ENCODE measurements at regions not wholly inside any gene's neighbourhood (a gene's known extent, or its start where the extent isn't known, plus 50 kb on each side); places are given as distances from the start of the nearest gene placed in this dataset.
"Not testable (repeated sequence)": the region's sequence is repeated elsewhere in the genome, so short reads cannot be mapped to it uniquely, and the experiment has no call there.

DNA sequence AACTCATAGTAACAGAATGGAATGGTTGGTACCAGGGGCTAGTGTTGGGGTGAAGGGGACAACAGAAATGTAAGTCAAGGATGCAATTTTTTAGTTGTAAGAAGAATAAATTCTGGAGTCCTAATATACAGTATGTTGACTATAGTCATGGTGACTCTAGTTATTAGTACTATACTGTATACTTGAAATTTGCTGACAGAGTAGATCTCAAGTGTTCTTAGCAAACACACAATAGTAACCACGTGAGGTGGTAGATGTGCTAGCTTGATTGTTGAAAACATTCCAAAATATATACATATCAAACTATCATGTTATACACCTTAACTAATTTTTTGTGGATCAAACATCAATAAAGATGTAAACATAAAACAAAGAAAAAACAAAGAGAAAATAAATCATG, 1345.1 kb upstream of the PCDH20 start:
- intact Hi-C loops (cut with micrococcal nuclease) = no loop called here

DNA sequence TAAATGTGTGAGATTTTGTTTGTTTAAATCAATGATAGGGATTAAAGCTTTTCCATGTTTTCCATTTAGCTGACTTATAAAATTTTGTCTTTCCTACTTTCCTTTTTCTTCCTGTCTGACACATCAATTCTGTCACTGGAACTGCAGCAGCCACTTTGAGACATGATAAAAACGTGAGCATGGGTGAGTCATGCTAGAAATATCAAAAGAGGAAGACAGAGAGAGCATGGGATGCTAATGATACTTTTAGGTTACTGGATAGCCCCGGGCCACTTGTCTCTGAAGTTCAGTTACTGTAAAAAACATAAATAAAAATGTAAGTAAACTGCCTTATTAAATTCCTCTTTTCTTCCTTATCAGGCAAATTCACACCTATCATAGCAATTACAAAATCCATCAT, 1332.0 kb upstream of the PCDH20 start:
- intact Hi-C loops (cut with micrococcal nuclease) = no loop called here

DNA sequence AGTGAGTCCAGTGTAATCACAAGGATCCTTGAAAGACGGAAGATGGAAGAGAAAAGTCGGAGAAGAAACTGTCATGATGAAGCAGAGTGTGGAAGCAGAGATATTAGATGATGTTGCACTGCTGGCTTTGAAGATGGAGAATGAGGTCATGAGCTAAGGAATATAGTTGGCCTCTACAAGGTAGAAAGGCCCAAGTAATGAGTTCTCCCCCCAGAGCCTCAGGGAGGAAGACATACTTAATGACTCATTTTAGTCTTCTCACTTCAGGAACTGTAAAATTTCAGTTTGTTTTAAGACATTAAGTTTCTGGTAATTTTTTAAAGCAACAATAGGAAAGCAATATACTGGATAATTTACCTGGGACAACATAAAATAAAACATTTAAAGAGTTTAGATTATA, 1331.5 kb upstream of the PCDH20 start:
- intact Hi-C loops (cut with micrococcal nuclease) = no loop called here

DNA sequence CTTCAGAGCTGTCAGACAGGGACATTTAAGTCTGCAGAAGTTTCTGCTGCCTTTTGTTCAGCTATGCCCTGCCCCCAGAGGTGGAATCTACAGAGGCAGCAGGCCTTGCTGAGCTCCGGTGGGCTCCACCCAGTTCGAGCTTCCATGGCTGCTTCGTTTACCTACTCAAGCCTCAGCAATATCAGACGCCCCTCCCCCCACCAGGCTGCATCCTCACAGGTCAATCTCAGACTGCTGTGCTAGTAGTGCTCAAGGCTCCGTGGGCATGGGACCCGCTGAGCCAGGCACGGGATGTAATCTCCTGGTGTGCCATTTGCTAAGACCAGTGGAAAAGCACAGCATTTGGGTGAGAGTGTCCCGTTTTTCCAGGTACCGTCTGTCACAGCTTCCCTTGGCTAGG, 1314.1 kb upstream of the PCDH20 start:
- intact Hi-C loops (cut with micrococcal nuclease) = not testable (repeated sequence)

DNA sequence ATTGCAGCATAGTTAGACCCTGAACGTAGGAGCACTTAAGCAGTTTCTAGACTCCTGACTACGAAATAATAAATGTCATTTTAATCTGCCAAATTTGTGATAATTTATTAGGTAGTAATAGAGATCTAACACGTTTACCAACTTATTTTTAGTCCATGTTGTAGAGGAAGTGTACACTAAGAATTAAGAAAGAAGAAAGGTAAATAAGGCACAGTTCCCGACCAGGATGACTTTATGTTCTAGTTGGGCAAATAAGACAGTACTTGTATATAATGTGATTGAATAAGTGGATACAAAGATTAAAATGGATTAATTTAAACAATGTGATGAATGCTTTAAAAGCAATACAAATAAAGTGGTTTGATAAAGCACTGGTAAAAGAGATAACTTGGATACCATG, 1306.2 kb upstream of the PCDH20 start:
- intact Hi-C loops (cut with micrococcal nuclease) = no loop called here

DNA sequence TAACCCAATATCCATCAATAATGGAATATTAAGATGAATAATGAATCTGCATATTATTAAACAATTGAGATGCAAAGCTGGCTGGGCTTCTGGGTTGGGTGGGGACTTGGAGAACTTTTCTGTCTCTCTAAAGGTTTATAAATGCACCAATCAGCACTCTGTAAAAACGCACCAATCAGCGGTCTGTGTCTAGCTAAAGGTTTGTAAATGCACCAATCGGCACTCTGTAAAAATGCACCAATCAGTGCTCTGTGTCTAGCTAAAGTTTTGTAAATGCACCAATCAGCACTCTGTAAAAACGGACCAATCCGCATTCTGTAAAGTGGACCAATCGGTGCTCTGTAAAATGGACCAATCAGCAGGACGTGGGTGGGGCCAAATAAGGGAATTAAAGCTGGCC, 1296.3 kb upstream of the PCDH20 start:
- intact Hi-C loops (cut with micrococcal nuclease) = not testable (repeated sequence)

DNA sequence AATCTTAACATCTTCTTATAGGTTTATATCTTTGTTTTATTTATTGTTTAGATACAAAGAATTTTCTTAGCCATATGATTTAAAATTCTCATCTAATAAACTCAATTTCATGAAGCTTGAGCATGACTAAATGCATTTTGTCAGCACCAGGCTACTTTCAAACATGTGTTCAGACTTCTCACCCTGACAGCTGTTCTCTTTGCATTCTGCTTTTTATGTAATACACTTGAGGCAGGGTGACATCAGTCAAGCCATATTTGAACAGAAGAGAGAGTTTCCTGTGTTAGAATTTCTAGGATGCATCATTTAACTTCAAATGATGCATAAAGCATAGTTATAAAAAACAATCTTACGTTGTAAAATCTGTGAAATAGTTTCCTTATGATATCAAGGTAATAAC, 1295.1 kb upstream of the PCDH20 start:
- intact Hi-C loops (cut with micrococcal nuclease) = no loop called here

DNA sequence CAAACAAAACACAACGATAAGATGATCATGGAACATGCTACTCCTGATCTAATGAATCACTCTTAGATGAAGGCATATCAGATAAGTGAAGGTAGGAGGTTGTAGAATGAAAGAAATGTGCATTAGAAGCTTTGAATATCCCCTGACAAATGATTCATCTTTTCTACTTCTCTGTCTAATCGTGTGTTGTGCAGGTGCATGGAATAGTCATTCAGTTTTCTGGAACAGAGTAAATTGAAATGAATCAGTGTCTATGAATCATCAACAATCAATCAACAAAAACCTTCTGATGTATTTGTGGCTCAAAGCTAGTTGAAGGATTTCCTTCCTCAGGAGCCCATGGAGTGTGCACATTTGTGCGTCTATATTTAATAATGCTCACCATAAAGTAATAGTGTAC, 1290.4 kb upstream of the PCDH20 start:
- intact Hi-C loops (cut with micrococcal nuclease) = no loop called here

DNA sequence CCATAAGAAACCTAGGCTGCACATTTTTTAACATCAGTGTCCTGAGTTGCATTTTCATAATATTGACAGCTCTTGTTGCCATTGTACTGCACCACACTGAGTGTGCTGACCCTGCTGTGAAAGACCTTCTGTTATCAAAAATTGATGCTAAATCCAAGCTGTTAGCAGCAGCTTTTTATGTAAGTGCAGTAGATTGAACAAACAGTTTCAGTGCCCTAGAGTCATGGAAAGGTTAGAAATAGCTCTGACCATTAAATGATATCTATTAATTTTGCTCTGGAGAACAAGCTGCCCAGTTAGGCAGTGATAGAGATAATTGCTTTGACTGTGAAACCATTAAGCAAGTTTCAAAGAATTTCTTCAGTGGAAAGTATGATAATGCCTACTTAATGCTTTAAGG, 1289.2 kb upstream of the PCDH20 start:
- intact Hi-C loops (cut with micrococcal nuclease) = no loop called here

DNA sequence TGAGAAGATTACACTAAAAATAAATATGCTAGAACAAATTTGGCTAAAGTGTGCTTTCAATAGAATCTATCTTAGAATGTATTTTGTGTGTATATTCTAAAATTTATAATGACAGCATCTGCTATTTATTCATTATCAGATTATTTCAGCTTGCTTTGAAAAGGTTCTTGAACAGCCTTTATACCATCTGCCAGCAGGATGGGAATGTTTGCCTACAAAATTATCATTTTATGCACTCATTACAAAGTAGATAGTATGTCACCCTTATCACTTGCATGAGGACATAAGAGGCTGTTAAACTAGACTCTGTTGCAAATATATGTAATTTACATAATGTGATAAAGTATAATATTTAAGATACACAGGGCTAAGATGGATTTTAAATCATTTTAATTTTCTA, 1286.9 kb upstream of the PCDH20 start:
- intact Hi-C loops (cut with micrococcal nuclease) = no loop called here

DNA sequence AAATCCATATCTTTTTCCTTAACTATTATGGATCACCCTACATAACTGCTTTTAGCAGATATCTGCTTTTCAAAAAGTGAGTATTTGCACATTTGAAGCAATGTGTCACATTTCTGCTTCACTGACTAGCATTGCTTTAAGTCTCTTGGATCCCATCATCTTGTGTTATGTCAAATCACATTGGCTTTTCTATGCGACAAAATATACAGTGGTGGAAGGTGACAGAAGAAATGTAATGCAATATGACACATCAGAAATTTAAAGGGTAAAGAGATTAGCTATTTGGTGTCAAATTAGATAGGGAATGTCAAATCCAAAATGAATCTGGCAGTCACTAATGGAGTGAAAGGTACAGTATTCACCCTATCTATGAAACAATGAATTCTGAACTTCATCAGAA, 1282.1 kb upstream of the PCDH20 start:
- intact Hi-C loops (cut with micrococcal nuclease) = no loop called here

DNA sequence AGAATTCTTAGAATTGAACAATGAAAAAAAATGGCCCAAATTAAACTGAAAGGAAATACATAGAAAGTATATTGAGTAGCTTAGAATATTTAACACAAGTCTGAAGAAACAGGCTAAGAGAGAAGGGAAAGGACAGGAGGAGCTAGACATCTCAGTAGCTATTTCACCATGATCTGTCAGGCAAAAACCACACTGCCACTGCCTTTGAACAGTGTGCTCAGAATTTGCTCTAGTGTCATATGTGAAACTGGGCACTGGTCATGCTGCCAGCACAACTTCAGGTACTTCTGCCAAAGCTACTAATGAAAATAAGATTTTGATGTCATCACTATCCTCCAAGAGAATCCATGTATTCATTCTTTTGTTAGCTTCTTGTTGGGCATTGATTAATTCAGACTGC, 1280.8 kb upstream of the PCDH20 start:
- intact Hi-C loops (cut with micrococcal nuclease) = no loop called here

DNA sequence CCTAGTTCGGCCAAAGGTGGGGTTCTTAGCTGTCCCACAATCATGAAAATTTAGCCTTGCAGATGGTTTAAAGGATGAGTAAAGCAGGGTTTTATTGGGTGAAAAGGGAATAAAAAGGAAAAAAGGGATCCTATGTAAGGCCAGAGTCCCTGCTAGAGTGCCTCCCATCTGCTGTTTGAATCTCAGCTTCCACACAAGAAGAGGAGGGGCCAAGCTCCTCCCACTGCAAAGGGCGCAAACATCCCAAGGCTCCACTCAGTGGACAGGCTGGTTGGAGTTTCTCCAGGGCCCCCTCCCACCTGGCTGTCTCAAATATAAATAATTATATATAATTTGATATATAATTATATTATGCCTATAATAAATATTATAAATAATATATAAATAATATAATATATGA, 1272.1 kb upstream of the PCDH20 start:
- intact Hi-C loops (cut with micrococcal nuclease) = no loop called here

DNA sequence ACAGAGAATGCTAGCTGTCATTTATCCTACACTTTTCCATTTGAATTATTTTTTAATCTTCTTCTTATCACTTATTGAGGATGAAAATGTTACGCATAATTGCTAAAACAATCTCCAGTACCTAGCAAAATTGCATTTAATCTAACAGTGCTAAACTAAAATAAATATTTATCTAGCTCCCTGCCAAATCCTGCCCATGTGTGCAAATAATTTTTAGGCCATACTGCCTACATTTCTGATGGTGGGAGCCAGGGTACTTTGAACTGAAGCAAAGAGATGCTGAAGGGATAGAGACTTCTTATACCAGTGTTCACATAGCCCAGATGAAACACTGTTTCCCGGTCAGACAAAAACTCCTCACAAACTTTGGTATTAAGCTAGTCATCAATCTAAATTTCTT, 1268.7 kb upstream of the PCDH20 start:
- intact Hi-C loops (cut with micrococcal nuclease) = no loop called here

DNA sequence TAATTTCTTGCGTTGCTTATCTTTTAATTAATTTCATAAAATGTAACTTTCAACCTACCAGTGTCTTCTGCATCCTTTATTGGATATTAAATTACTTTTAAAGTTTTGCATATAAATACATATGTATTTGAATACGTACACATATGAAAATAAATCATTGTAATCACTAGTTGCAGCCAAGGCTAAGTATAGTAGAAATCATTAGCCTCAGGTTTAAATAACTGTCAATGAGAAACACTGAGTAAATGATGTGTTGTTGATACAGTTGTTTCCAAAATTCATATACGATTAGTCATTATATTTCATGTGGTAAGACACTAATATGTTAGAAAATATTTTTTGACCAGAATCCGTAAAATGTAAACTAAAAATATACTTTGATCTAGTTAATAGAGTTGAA, 1267.1 kb upstream of the PCDH20 start:
- intact Hi-C loops (cut with micrococcal nuclease) = no loop called here

DNA sequence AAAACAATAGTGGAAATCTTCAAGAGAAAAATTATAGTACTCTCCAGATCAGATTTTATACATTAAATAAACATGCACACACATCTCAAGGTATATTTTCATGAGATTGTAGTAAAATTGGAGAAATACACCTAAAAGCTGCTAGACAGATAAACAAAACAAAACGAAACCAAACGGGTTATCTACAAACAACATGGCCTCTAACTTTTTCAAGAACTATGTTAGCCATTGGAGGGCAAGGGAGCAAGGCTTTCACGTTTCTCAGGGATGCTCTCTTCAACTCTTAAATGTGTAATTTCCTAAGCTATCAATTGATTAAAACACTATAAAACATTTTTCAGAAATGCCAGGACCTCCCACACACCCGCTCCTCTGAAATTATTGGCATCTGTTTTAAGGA, 1262.4 kb upstream of the PCDH20 start:
- intact Hi-C loops (cut with micrococcal nuclease) = no loop called here

DNA sequence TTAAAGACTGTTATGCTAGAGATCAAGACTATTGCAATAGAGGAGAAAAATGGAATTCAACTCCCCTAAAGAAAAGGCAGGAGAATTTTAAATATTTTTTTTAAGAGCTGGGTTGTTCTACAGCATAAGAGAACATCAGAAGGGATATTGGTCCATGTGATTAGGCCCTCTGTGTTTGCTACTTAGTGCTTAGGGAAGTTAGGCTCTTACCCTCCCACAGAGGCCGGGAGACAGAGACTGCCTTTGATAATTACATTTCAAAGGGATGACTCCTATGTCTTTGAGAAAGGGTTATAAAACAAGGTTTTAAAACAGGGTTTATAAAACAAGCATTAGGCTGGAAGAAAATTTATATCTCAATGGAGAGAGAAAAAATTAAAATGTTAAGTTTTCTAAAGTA, 1248.1 kb upstream of the PCDH20 start:
- intact Hi-C loops (cut with micrococcal nuclease) = no loop called here

DNA sequence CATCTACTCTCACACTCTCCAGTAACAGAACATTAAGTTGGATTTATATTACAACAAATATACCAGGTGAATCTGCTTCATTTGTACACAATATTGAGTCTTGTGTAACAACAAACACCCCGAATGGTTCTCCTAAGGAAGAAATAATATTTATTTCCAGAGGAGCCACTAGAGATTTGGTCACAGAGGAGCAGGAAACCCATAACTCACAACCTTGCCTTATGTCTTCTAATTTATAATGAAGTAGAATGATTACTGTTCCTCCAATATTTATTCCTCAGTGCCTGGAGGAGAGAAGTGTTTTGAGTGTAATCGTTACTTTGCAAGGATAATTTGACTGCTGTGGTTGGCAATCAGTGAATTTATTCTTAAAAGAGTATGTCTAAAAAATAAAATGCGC, 1243.7 kb upstream of the PCDH20 start:
- intact Hi-C loops (cut with micrococcal nuclease) = no loop called here

DNA sequence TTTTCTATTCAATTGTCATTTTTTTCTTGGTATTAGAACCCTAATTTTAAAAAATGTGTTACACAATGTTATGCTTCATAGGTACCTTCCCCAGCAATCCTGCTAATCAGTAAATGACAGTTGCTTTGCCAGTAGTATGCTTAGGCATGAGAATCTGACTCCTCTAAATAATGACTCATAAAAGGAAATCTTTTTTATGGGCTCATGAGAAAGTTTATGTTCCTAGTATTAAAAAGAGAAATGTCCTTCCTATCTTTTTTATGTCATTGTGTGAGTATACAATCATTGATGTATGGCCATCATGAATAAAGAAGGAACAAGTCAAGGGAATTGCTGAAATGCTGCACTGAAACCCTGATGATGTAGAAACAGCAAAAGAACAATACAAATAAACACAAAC, 1237.7 kb upstream of the PCDH20 start:
- intact Hi-C loops (cut with micrococcal nuclease) = no loop called here

DNA sequence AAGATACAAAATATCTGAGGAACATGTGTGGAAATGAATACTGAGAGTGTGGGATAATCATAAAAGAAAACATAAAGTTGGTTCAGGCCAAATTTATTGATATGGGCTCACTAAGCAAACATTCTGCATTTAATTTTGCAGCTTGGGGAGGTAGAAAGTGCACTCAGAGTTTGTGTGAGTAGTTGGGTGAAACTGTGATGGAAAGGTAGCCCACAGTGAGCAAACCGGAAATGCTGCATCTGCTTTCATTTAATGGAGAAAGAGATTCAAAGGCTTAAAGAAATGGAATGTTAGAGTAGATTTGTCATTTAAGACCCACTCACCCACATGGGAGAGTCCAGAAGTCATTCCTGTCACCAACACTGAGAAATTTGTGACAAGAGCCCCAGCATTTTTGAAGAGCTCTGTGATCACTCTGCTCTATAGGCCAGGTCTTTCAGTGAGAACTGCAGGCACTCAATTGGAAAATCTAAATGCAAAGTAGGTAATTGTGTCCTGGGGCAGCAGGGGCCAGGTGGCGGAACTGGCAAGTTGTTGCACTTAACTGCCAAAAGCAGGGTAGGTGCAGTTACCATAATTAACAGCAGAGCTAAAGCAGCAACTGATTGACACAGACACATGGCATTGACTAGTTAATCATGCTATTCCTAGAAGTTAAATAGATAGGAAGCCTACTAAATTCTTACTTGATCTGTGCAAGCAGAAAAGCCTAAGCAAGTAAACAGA, 1228.3 kb upstream of the PCDH20 start:
- intact Hi-C loops (cut with micrococcal nuclease) = no loop called here

DNA sequence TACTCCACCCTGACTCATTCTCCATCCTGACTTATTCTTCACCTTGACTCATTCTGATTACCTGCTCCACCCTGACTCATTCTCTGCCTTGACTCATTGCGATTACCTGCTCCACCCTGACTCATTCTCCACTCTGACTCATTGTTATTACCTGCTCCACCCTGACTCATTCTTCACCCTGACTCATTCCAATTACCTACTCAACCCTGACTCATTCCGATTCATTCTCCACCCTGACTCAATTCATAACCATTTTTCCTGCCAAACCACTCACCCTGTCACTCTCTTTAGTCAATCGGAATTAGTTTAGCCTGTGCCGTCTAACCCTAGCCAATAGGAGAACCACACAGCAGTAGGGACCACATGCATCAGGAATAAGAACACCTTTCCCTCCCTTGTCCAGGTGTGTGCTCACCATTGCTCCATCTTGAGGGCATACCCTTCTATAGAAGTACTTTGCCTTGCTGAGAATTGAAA, 1227.4 kb upstream of the PCDH20 start:
- intact Hi-C loops (cut with micrococcal nuclease) = no loop called here

DNA sequence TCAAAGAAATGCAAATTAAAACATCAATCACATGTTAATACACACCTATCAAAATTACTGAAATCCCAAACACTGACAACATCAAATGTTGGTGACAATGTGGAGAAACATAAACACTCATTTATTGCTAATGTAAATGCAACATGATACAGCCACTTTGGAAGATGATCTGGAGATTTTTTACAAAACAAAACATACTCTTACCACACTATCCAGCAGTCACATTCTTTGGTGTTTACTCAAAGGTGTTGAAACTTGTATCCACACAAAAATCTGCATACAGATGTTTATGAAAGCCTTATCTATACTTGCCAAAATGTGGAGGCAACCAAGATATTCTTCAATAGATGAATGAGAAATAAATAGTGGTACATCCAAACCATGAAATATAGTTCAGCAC, 1219.5 kb upstream of the PCDH20 start:
- intact Hi-C loops (cut with micrococcal nuclease) = no loop called here

DNA sequence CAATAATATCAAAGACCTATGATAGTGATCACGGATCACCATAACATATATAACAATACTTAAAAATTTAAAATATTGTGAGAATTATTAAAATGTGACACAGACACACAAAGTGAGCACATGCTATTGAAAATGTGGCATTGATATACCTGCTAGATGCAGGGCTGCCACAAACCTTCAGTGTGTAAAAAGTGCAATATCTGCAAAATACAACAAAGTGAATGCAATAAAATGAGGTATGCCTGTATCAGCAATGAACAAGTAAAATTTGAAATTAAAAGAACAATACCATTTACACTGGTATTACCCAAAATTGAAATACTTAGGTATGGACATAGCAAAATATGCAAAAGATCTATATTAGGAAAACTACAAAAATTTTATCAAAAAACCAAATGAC, 1217.8 kb upstream of the PCDH20 start:
- intact Hi-C loops (cut with micrococcal nuclease) = no loop called here

DNA sequence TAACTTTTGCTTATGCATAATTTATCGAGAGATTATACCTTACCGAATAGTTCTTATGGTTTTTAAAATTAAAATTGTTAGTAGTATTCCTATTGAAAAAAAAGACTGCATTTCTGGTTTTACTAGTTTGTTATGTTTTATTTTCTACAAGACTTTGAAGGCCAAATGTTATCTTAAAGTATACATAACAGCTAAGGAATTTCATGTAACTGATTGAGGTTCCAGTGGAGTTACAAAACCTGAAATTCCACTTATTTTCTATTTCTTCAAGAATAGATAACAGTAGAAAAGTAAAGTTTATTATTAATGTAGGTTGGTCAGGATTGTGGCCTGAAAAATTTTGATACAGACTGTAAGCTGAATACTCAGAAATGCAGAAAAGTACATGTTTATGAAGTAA, 1216.0 kb upstream of the PCDH20 start:
- intact Hi-C loops (cut with micrococcal nuclease) = no loop called here

Data from T-helper 1 cell treated with Interleukin-12 subunit alpha and Interleukin-12 subunit beta and Interleukin-4 antibody, amounts not matched to agents 30 ng/mL and 1 ng/mL, for 36 hours (primary cell).